Natural killer cell (primary cell): ENCODE measurements at regions not wholly inside any gene's neighbourhood (a gene's known extent, or its start where the extent isn't known, plus 50 kb on each side); places are given as distances from the start of the nearest gene placed in this dataset.
"Not testable (repeated sequence)": the region's sequence is repeated elsewhere in the genome, so short reads cannot be mapped to it uniquely, and the experiment has no call there.

Experiments
- ATAC-seq, 3 donors: fragments of 150-1000 bp in 2 of 3; fragments of 200-7000 bp in 1 of 3; cut with Tn5 transposase; 1 replicate in 1 of 3; 2 replicates in 2 of 3; pipeline ENCODE4 v1.10.0; 2021; ENCODE audit warnings: mild to moderate bottlenecking in 2 of 3, moderate library complexity in 2 of 3
- DNase-seq, 2 donors: peaks; one replicate each; pipeline versions ENCODE4 v3.0.0 to v3.0.0-alpha.2; 2013 to 2021; ENCODE audit warnings: mixed read lengths in 1 of 2
- H3K27ac ChIP-seq: one replicate; pipeline ENCODE4 v1.5.1; 2013; ENCODE audit warnings: mild to moderate bottlenecking, low read length
- H3K27me3 ChIP-seq: one replicate; pipeline ENCODE4 v1.6.1; 2013; ENCODE audit warnings: low read length; ENCODE audit not compliant: control insufficient read depth, insufficient read depth
- H3K36me3 ChIP-seq: one replicate; pipeline ENCODE4 v1.6.1; 2013; ENCODE audit warnings: low read length; ENCODE audit not compliant: control insufficient read depth, insufficient read depth
- H3K4me1 ChIP-seq: one replicate; pipeline ENCODE4 v1.6.1; 2013; ENCODE audit warnings: low read length; ENCODE audit not compliant: control insufficient read depth, insufficient read depth
- H3K4me3 ChIP-seq: one replicate; pipeline ENCODE4 v1.5.1; 2013; ENCODE audit warnings: low read length
- H3K9me3 ChIP-seq: one replicate; pipeline ENCODE4 v1.6.1; 2013; ENCODE audit warnings: low read length; ENCODE audit not compliant: control insufficient read depth, insufficient read depth
- H3K27ac Mint-ChIP-seq, 2 donors: one replicate each; pipeline ENCODE4 v1.8.0; 2022; ENCODE audit warnings: mild to moderate bottlenecking in 2 of 2, mixed read lengths in 2 of 2, moderate library complexity in 1 of 2
- H3K27me3 Mint-ChIP-seq, 2 donors: one replicate each; pipeline ENCODE4 v1.8.0; 2022; ENCODE audit warnings: low read depth in 2 of 2, mixed read lengths in 2 of 2
- H3K36me3 Mint-ChIP-seq: one replicate; pipeline ENCODE4 v1.8.0; 2022; ENCODE audit warnings: mixed read lengths
- H3K4me1 Mint-ChIP-seq, 2 donors: one replicate each; pipeline ENCODE4 v1.8.0; 2022; ENCODE audit warnings: mixed read lengths in 2 of 2
- H3K4me3 Mint-ChIP-seq: one replicate; pipeline ENCODE4 v1.8.0; 2022; ENCODE audit warnings: mild to moderate bottlenecking, moderate library complexity, mixed read lengths
- H3K9me3 Mint-ChIP-seq, 2 donors: one replicate each; pipeline ENCODE4 v1.8.0; 2022; ENCODE audit warnings: mixed read lengths in 2 of 2
- CTCF ChIP-seq: fragments of 200-600 bp; IDR thresholded peaks from one replicate; pipeline ENCODE4 v1.8.0; 2022; ENCODE audit warnings: antibody characterized with exemption
- WGBS: methylation state at CpG from one replicate; pipeline ENCODE4 v1.1.7; 2013; ENCODE audit warnings: missing lambda C conversion rate; ENCODE audit not compliant: insufficient coverage; 5-methylcytosine and 5-hydroxymethylcytosine counted together
- intact Hi-C: fragments of 100-400 bp; cut with micrococcal nuclease; formaldehyde crosslinking; loops from one replicate; pipeline ENCODE4 v1.14.2; 2022

- no peaks in the 10 kb centered on the region for H3K4me1 ChIP-seq
- ATAC-seq (no peak), DNase-seq (peak in 1 of 2 donors; percentile 8)
- no peak overlapping the region for H3K4me3 ChIP-seq
- H3K27ac Mint-ChIP-seq, result no peak overlapping the region
- no peaks in the 10 kb centered on the region for H3K36me3 ChIP-seq
- peaks cover 2 to 23% of the 10 kb centered on the region in 2 donors for H3K9me3 Mint-ChIP-seq
- no peaks in the 10 kb centered on the region for H3K4me1 Mint-ChIP-seq
- peaks cover 67% of the 10 kb centered on the region for H3K9me3 ChIP-seq
- no peak overlapping the region for H3K4me3 Mint-ChIP-seq
- intact Hi-C loops, result no loop called here
- no peak overlapping the region for H3K27ac ChIP-seq
- WGBS, result 71% methylated on average over 27 of the region's 27 CpGs
- H3K27me3 ChIP-seq, result no peaks in the 10 kb centered on the region
- TF ChIP-seq CTCF, result no peak
- H3K27me3 Mint-ChIP-seq, result no peaks in the 10 kb centered on the region
- H3K36me3 Mint-ChIP-seq, result peaks cover 12% of the 10 kb centered on the region
Observed at GRCh38 chr12:34605955-34606748, 583.9 kb downstream of the ALG10 start.

GRCh38 chr12:34606749-34607519 is 584.6 kb downstream of the ALG10 start:
- no peak overlapping the region for H3K27ac Mint-ChIP-seq
- H3K4me1 ChIP-seq, result no peaks in the 10 kb centered on the region
- no peak for TF ChIP-seq CTCF
- no peak for ATAC-seq
- no peak overlapping the region for H3K4me3 ChIP-seq
- peaks cover 12% of the 10 kb centered on the region for H3K36me3 Mint-ChIP-seq
- peaks cover 6 to 25% of the 10 kb centered on the region in 2 donors for H3K9me3 Mint-ChIP-seq
- peaks cover 59% of the 10 kb centered on the region for H3K9me3 ChIP-seq
- no peaks in the 10 kb centered on the region for H3K36me3 ChIP-seq
- no peaks in the 10 kb centered on the region for H3K4me1 Mint-ChIP-seq
- no peak for DNase-seq
- H3K27ac ChIP-seq, result no peak overlapping the region
- H3K27me3 ChIP-seq, result no peaks in the 10 kb centered on the region
- 64% methylated on average over 24 of the region's 24 CpGs for WGBS
- H3K4me3 Mint-ChIP-seq, result no peak overlapping the region
- H3K27me3 Mint-ChIP-seq, result no peaks in the 10 kb centered on the region
- intact Hi-C loops, result no loop called here

GRCh38 chr12:34607520-34608195 is 585.4 kb downstream of the ALG10 start:
- intact Hi-C loops, result no loop called here
- Histone ChIP-seq H3K9me3 (peaks cover 51% of the 10 kb centered on the region), H3K27ac (no peak overlapping the region), H3K4me1 (no peaks in the 10 kb centered on the region), H3K4me3 (no peak overlapping the region), H3K27me3 (no peaks in the 10 kb centered on the region), H3K36me3 (no peaks in the 10 kb centered on the region)
- Mint-ChIP-seq H3K9me3 (peaks cover 9 to 23% of the 10 kb centered on the region in 2 donors), H3K4me3 (no peak overlapping the region), H3K36me3 (peaks cover 8% of the 10 kb centered on the region), H3K27me3 (no peaks in the 10 kb centered on the region), H3K27ac (no peak overlapping the region), H3K4me1 (no peaks in the 10 kb centered on the region)
- WGBS, result 63% methylated on average over 12 of the region's 14 CpGs
- no peak for DNase-seq
- TF ChIP-seq CTCF, result no peak
- ATAC-seq, result no peak

GRCh38 chr12:34613988-34614387 is 591.7 kb downstream of the ALG10 start:
- WGBS, result 80% methylated on average over 2 of the region's 2 CpGs
- ATAC-seq, H3K36me3 ChIP-seq, H3K4me1 ChIP-seq, H3K27ac Mint-ChIP-seq, H3K27ac ChIP-seq, H3K9me3 ChIP-seq, intact Hi-C loops, H3K4me3 Mint-ChIP-seq, H3K27me3 Mint-ChIP-seq, H3K4me3 ChIP-seq, DNase-seq, H3K27me3 ChIP-seq, H3K4me1 Mint-ChIP-seq: not testable (repeated sequence)
- Mint-ChIP-seq H3K36me3 (peaks cover 42% of the 10 kb centered on the region), H3K9me3 (peaks cover 11 to 27% of the 10 kb centered on the region in 2 donors)
